HepG2 (cell line): ENCODE measurements at regions not wholly inside any gene's neighbourhood (a gene's known extent, or its start where the extent isn't known, plus 50 kb on each side); places are given as distances from the start of the nearest gene placed in this dataset.

Source experiments
- ATAC-seq: fragments of 200-7000 bp; cut with Tn5 transposase; 3 replicates; pipeline ENCODE4 v1.9.1; 2020; ENCODE audit warnings: mild to moderate bottlenecking, moderate library complexity
- BruUV-seq: library from RNA; stranded (reverse); fragments of 400-500 nt; replicated peaks from 2 replicates; lab custom pipeline; 2021; lab: Mats Ljungman, UMichigan
- CTCF ChIA-PET: fragments of 300-600 bp; formaldehyde crosslinking; extraction: SDS; loops from one replicate; lab custom pipeline; 2021; ENCODE audit warnings: low total read pairs, inconsistent platforms, low intra/inter-chr PET ratio; lab: Yijun Ruan, JAX
- POLR2A ChIA-PET: fragments of 350-600 bp; sonication (Branson Sonifier 250); formaldehyde crosslinking; loops from one replicate; lab custom pipeline; 2020; ENCODE audit warnings: antibody characterized with exemption, inconsistent platforms; lab: Yijun Ruan, JAX
- DNase-seq: peaks from one replicate; pipeline ENCODE4 v3.0.0-alpha.2; 2015; ENCODE audit warnings: low spot score
- FAIRE-seq: peaks from 3 replicates; lab custom pipeline; 2011; peaks lifted over from hg19 to GRCh38; lab: Jason Lieb, UNC
- H2AFZ ChIP-seq: one replicate; pipeline ENCODE4 v1.6.1; 2011; ENCODE audit warnings: low read length, inconsistent platforms
- H3K27ac ChIP-seq: fragments of 300-600 bp; 3 replicates; pipeline ENCODE4 v1.8.0; 2011; ENCODE audit warnings: mixed run types, mild to moderate bottlenecking, mixed read lengths, low read length, inconsistent platforms; ENCODE audit not compliant: insufficient read depth; ENCODE audit errors: extremely low read length
- H3K27me3 ChIP-seq, 2 experiments: fragments of 200-600 bp in 1 of 2; 2 replicates in 1 of 2; 3 replicates in 1 of 2; pipeline versions ENCODE4 v1.6.0 to v1.8.0; 2011; ENCODE audit warnings: low read length in 2 of 2, mild to moderate bottlenecking in 2 of 2, moderate library complexity in 2 of 2, inconsistent platforms in 1 of 2; ENCODE audit not compliant: insufficient read depth in 2 of 2, control insufficient read depth in 1 of 2
- H3K36me3 ChIP-seq, 2 experiments: fragments of 200-600 bp in 1 of 2; replicated peaks in 1 of 2; 2 replicates in 1 of 2; 3 replicates in 1 of 2; pipeline versions ENCODE4 v1.5.1 to v1.8.0; 2011; ENCODE audit warnings: low read length in 2 of 2, inconsistent platforms in 1 of 2; ENCODE audit not compliant: insufficient read depth in 2 of 2, control insufficient read depth in 1 of 2
- H3K4me1 ChIP-seq: 2 replicates; pipeline ENCODE4 v1.5.1; 2012; ENCODE audit warnings: low read length, inconsistent platforms; ENCODE audit not compliant: insufficient read depth
- H3K4me2 ChIP-seq: 2 replicates; pipeline ENCODE4 v1.6.0; 2011; ENCODE audit warnings: low read depth, low read length, inconsistent platforms
- H3K4me3 ChIP-seq, 3 experiments: fragments of 200-600 bp in 1 of 3; sonication (generic), shearing (Covaris generic) in 1 of 3; replicated peaks in 1 of 3; 2 replicates each; pipeline ENCODE4 v1.5.1; 2011 to 2016; ENCODE audit warnings: low read length in 3 of 3, inconsistent platforms in 2 of 3, low read depth in 2 of 3, mild to moderate bottlenecking in 2 of 3, control low read depth in 1 of 3, mixed read lengths in 1 of 3; ENCODE audit not compliant: insufficient read depth in 1 of 3
- H3K79me2 ChIP-seq: one replicate; pipeline ENCODE4 v1.6.1; 2011; ENCODE audit warnings: low read length, inconsistent platforms; ENCODE audit not compliant: insufficient read depth
- H3K9ac ChIP-seq: 2 replicates; pipeline ENCODE4 v1.6.0; 2011; ENCODE audit warnings: mild to moderate bottlenecking, low read depth, low read length, inconsistent platforms; ENCODE audit not compliant: insufficient read depth
- H3K9me3 ChIP-seq: 2 replicates; pipeline ENCODE4 v1.5.1; 2012; ENCODE audit warnings: mild to moderate bottlenecking, low read length
- H4K20me1 ChIP-seq: 2 replicates; pipeline ENCODE4 v1.6.0; 2011; ENCODE audit warnings: inconsistent platforms, mild to moderate bottlenecking, low read length, moderate library complexity; ENCODE audit not compliant: insufficient read depth
- ARNTL ChIP-seq: sonication (generic); formaldehyde crosslinking; IDR thresholded peaks from 2 replicates; pipeline ENCODE4 v1.4.0; 2020; ENCODE audit warnings: mild to moderate bottlenecking, missing genetic modification reagents
- FOXJ3 ChIP-seq: sonication (generic); formaldehyde crosslinking; IDR thresholded peaks from 2 replicates; pipeline ENCODE4 v1.4.0; 2020; ENCODE audit warnings: missing genetic modification reagents, mild to moderate bottlenecking, borderline replicate concordance
- IKZF1 ChIP-seq: fragments of 450-650 bp; IDR thresholded peaks from 2 replicates; pipeline ENCODE4 v1.7.1; 2016
- JUN ChIP-seq: sonication (generic); formaldehyde crosslinking; IDR thresholded peaks from 2 replicates; pipeline ENCODE4 v1.4.0; 2020; ENCODE audit warnings: mild to moderate bottlenecking, missing genetic modification reagents
- MLXIP ChIP-seq: sonication (generic); formaldehyde crosslinking; IDR thresholded peaks from 2 replicates; pipeline ENCODE4 v1.9.0; 2021; ENCODE audit warnings: missing genetic modification reagents, borderline replicate concordance
- PHF8 ChIP-seq: sonication (generic); formaldehyde crosslinking; IDR thresholded peaks from 2 replicates; pipeline ENCODE4 v1.5.0; 2020; ENCODE audit warnings: missing genetic modification reagents
- SAFB2 ChIP-seq: sonication (generic); formaldehyde crosslinking; IDR thresholded peaks from 2 replicates; pipeline ENCODE4 v1.5.1; 2020; ENCODE audit warnings: missing genetic modification reagents, low read depth, mild to moderate bottlenecking, borderline replicate concordance
- SOX13 ChIP-seq, 3 experiments: fragments of 450-650 bp in 1 of 3; sonication (generic) in 1 of 3; formaldehyde crosslinking in 1 of 3; IDR thresholded peaks in 2 of 3; conservative IDR thresholded peaks in 1 of 3; 2 replicates each; pipeline versions ENCODE4 v1.5.0 to v1.6.1; 2016 to 2020; ENCODE audit warnings: antibody characterized with exemption in 1 of 3, mild to moderate bottlenecking in 1 of 3, missing compliant biosample characterization in 1 of 3, missing genetic modification reagents in 1 of 3, moderate library complexity in 1 of 3
- STAG1 ChIP-seq: sonication (generic); formaldehyde crosslinking; IDR thresholded peaks from 2 replicates; pipeline ENCODE4 v1.4.0; 2020; ENCODE audit warnings: missing genetic modification reagents
- TRAFD1 ChIP-seq: sonication (generic); formaldehyde crosslinking; IDR thresholded peaks from 2 replicates; pipeline ENCODE4 v1.5.1; 2020; ENCODE audit warnings: missing genetic modification reagents, mild to moderate bottlenecking, borderline replicate concordance
- ZMYM4 ChIP-seq: sonication (generic); formaldehyde crosslinking; IDR thresholded peaks from 2 replicates; pipeline ENCODE4 v1.8.1; 2023; ENCODE audit warnings: mild to moderate bottlenecking, missing genetic modification reagents
- ZNF24 ChIP-seq: fragments of 450-650 bp; IDR thresholded peaks from 2 replicates; pipeline ENCODE4 v1.6.1; 2017; ENCODE audit warnings: antibody characterized with exemption, mild to moderate bottlenecking
- ZNF784 ChIP-seq: sonication (generic); formaldehyde crosslinking; IDR thresholded peaks from 2 replicates; pipeline ENCODE4 v1.5.1; 2020; ENCODE audit warnings: missing genetic modification reagents, mild to moderate bottlenecking, borderline replicate concordance
- WGBS: methylation state at CpG from one replicate; pipeline ENCODE4 v1.1.6; 2017; ENCODE audit warnings: low lambda C conversion rate; 5-methylcytosine and 5-hydroxymethylcytosine counted together
- in situ Hi-C: cut with HindIII; loops from 2 replicates; pipeline ENCODE4 v1.10.0; 2017; ENCODE audit warnings: low pct_unique_long_range_greater_than_20kb; ENCODE audit not compliant: extremely low pct_ligation_motif_present
- intact Hi-C: fragments of 100-400 bp; cut with micrococcal nuclease; formaldehyde crosslinking; loops from one replicate; pipeline ENCODE4 v1.10.0; 2022; ENCODE audit not compliant: unreplicated experiment

GRCh38 chr13:95485045-95485517 is 67.4 kb upstream of the CLDN10 start:
- H3K4me3 ChIP-seq: no peak overlapping the region
- no TSS peak for BruUV-seq
- H2AFZ ChIP-seq: no peak overlapping the region
- intact Hi-C loops: no loop called here
- CTCF ChIA-PET: no interaction called here
- peak; percentile 8 for DNase-seq
- TF ChIP-seq SAFB2 (CRISPR knock-in tag) (no peak), STAG1 (CRISPR knock-in tag) (0 out of 2 replicates have a peak, but pooled peaks have one; percentile 24)
- 33% methylated on average over 5 of the region's 5 CpGs for WGBS
- H3K4me2 ChIP-seq: no peak overlapping the region
- POLR2A ChIA-PET: no interaction called here
- no peak overlapping the region for H3K9ac ChIP-seq
- no peaks in the 10 kb centered on the region for H3K79me2 ChIP-seq
- no peak overlapping the region for H3K27ac ChIP-seq
- in situ Hi-C loops: no loop called here
- no peaks in the 10 kb centered on the region for H4K20me1 ChIP-seq
- H3K9me3 ChIP-seq: no peaks in the 10 kb centered on the region
- ATAC-seq: peak; percentile 90
- no peak for FAIRE-seq
- no peaks in the 10 kb centered on the region for H3K36me3 ChIP-seq
- H3K27me3 ChIP-seq: no peaks in the 10 kb centered on the region; a peak in 1 of 5 replicates
- no peaks in the 10 kb centered on the region for H3K4me1 ChIP-seq

- DNase-seq (no peak), FAIRE-seq (no peak), ATAC-seq (no peak)
- Histone ChIP-seq H3K27me3 (no peaks in the 10 kb centered on the region), H3K4me3 (no peak overlapping the region), H3K9me3 (no peaks in the 10 kb centered on the region), H3K4me2 (no peak overlapping the region), H3K27ac (no peak overlapping the region), H3K4me1 (no peaks in the 10 kb centered on the region), H2AFZ (no peak overlapping the region), H3K9ac (no peak overlapping the region), H3K36me3 (no peaks in the 10 kb centered on the region), H4K20me1 (no peaks in the 10 kb centered on the region), H3K79me2 (no peaks in the 10 kb centered on the region)
- in situ Hi-C loops (no loop called here), intact Hi-C loops (no loop called here)
- 0% methylated on average over 2 of the region's 3 CpGs for WGBS
- CTCF ChIA-PET: no interaction called here
- POLR2A ChIA-PET: no interaction called here
- BruUV-seq: no TSS peak
- TF ChIP-seq TRAFD1 (no peak), ARNTL (CRISPR knock-in tag) (no peak), ZNF784 (CRISPR knock-in tag) (no peak), PHF8 (CRISPR knock-in tag) (no peak), FOXJ3 (CRISPR knock-in tag) (no peak), SOX13 (IDR thresholded peaks at IDR 0.05) (no peak), SOX13 (CRISPR knock-in tag; conservative IDR thresholded peaks at IDR 0.05 in 1 of 2, IDR thresholded peaks at IDR 0.05 in 1 of 2) (no peak), IKZF1 (no peak), MLXIP (no peak), ZNF24 (no peak), JUN (no peak), ZMYM4 (CRISPR knock-in tag) (no peak)
These were observed 66.9 kb upstream of the CLDN10 start for GRCh38 chr13:95485518-95486144.
